Cardiac muscle cell (in vitro differentiated cells and primary cell): ENCODE measurements at regions not wholly inside any gene's neighbourhood (a gene's known extent, or its start where the extent isn't known, plus 50 kb on each side); places are given as distances from the start of the nearest gene placed in this dataset.

Experiments used
- DNase-seq, 2 donors: peaks; one replicate each; pipeline versions ENCODE4 v3.0.0 to v3.0.0-alpha.2; 2010 to 2017; ENCODE audit warnings: low read depth in 1 of 2, low spot score in 1 of 2
- H3K27ac ChIP-seq: fragments of 200-600 bp; sonication (generic); 2 replicates; pipeline ENCODE4 v1.5.1; 2016
- H3K27me3 ChIP-seq: fragments of 200-600 bp; sonication (generic); 2 replicates; pipeline ENCODE4 v1.6.0; 2016; ENCODE audit warnings: control low read depth
- H3K36me3 ChIP-seq: fragments of 200-600 bp; sonication (generic); 2 replicates; pipeline ENCODE4 v1.5.1; 2016; ENCODE audit warnings: control low read depth
- H3K4me1 ChIP-seq: fragments of 200-600 bp; sonication (generic); 2 replicates; pipeline ENCODE4 v1.8.1; 2017; ENCODE audit warnings: low read depth, mild to moderate bottlenecking, mixed run types
- H3K4me3 ChIP-seq: fragments of 200-600 bp; sonication (generic); 2 replicates; pipeline ENCODE4 v1.5.1; 2016; ENCODE audit warnings: mild to moderate bottlenecking
- H3K9me3 ChIP-seq: fragments of 200-600 bp; sonication (generic); 2 replicates; pipeline ENCODE4 v1.5.1; 2017; ENCODE audit warnings: low read depth, mild to moderate bottlenecking, control low read depth
- CTCF ChIP-seq: IDR thresholded peaks from 2 replicates; pipeline ENCODE4 v1.5.1; 2012; ENCODE audit warnings: low read depth, mild to moderate bottlenecking, low read length

- TF ChIP-seq CTCF: no peak
- no peaks in the 10 kb centered on the region for H3K36me3 ChIP-seq
- no peak overlapping the region for H3K27ac ChIP-seq
- no peaks in the 10 kb centered on the region for H3K4me1 ChIP-seq
- no peaks in the 10 kb centered on the region for H3K27me3 ChIP-seq
- no peaks in the 10 kb centered on the region for H3K9me3 ChIP-seq
- no peak overlapping the region for H3K4me3 ChIP-seq
- DNase-seq: no peak
Observed at GRCh38 chr2:240362826-240363745, 72.4 kb upstream of the GPC1 start.

- Histone ChIP-seq H3K4me1 (no peaks in the 10 kb centered on the region), H3K27me3 (no peaks in the 10 kb centered on the region), H3K27ac (no peak overlapping the region), H3K9me3 (no peaks in the 10 kb centered on the region), H3K4me3 (no peak overlapping the region), H3K36me3 (no peaks in the 10 kb centered on the region)
- no peak for TF ChIP-seq CTCF
- no peak for DNase-seq
Observed at GRCh38 chr2:240363746-240364581, 71.5 kb upstream of the GPC1 start.

GRCh38 chr2:240364582-240364960 lies 70.9 kb upstream of the GPC1 start:
- no peaks in the 10 kb centered on the region for H3K27me3 ChIP-seq
- no peaks in the 10 kb centered on the region for H3K4me1 ChIP-seq
- H3K27ac ChIP-seq: no peak overlapping the region
- no peak overlapping the region for H3K4me3 ChIP-seq
- DNase-seq: no peak
- H3K9me3 ChIP-seq: no peaks in the 10 kb centered on the region
- TF ChIP-seq CTCF: no peak
- H3K36me3 ChIP-seq: no peaks in the 10 kb centered on the region

GRCh38 chr2:240364961-240365775 lies 70.3 kb upstream of the GPC1 start:
- H3K27ac ChIP-seq: no peak overlapping the region
- no peaks in the 10 kb centered on the region for H3K36me3 ChIP-seq
- no peak for TF ChIP-seq CTCF
- no peak for DNase-seq
- no peaks in the 10 kb centered on the region for H3K9me3 ChIP-seq
- no peak overlapping the region for H3K4me3 ChIP-seq
- no peaks in the 10 kb centered on the region for H3K27me3 ChIP-seq
- H3K4me1 ChIP-seq: no peaks in the 10 kb centered on the region

GRCh38 chr2:240365971-240366471 lies 69.4 kb upstream of the GPC1 start:
- H3K27ac ChIP-seq: no peak overlapping the region
- no peak for DNase-seq
- TF ChIP-seq CTCF: no peak
- H3K4me1 ChIP-seq: no peaks in the 10 kb centered on the region
- no peaks in the 10 kb centered on the region for H3K36me3 ChIP-seq
- H3K4me3 ChIP-seq: no peak overlapping the region
- H3K27me3 ChIP-seq: no peaks in the 10 kb centered on the region
- H3K9me3 ChIP-seq: no peaks in the 10 kb centered on the region
